ENCODE measurements at regions not wholly inside any gene's neighbourhood (a gene's known extent, or its start where the extent isn't known, plus 50 kb on each side); places are given as distances from the start of the nearest gene placed in this dataset.
"Not testable (repeated sequence)": the region's sequence is repeated elsewhere in the genome, so short reads cannot be mapped to it uniquely, and the experiment has no call there.

DNA sequence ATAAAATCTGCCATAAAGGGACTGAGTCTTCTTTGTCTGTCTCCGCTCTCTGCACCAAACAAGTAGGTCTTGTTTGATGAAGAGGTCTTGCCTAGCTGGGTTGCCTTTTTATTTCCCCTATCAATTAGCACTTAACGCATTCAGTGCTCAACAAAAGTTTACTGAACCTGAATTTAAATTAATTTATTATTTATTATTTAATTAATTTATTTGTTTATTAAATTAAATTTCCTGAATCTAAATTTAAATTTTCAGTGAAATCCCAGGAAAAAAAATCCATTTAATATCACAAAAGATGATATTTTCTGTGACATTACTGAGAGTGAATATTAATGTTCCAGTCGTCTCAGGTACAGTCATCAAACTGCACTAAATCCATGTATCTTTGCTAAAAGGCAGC, 164.9 kb upstream of the AGTR1 start:
- DNase-seq = no peak

DNA sequence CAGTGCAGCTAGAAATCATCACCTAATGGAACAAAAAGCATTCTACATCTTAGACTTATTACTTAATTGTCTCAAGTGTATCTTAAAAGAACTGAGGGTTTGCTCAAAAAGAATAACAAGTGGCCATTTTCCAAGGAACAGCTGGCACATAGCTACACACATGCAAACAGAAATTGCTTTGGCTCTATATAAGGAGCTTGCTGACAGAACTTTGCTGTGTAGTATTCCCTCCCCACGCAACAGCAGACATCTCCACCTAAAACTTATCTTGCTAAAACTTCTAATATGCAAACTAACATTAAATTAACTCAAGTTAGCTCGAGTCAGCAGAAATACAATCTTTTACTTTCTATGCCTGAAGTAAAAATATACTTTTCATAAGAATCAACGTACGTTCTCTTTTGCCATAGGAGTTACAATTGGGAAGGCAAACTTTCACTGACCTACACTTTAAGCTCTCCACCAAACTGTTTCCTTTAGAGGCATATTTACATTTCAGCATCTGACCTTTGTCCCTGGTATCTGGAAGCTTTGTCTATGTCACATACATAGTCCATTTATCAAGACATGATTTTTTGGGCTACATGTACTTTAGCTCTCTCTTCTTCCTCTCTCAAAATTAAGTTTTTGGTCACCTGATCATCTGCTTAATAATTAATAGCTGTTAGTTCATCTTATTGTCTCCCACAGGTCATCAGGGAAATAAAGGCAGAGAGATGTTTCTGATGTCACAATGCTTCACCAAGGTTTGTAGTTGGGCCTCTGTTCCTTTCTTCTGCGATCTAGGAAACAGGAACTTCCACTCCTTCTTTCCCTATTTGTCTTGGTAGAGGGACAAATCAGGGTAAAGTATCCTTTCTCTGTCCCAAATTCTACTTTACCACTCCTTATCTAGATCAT, 163.4 kb upstream of the AGTR1 start:
- no peak for DNase-seq

DNA sequence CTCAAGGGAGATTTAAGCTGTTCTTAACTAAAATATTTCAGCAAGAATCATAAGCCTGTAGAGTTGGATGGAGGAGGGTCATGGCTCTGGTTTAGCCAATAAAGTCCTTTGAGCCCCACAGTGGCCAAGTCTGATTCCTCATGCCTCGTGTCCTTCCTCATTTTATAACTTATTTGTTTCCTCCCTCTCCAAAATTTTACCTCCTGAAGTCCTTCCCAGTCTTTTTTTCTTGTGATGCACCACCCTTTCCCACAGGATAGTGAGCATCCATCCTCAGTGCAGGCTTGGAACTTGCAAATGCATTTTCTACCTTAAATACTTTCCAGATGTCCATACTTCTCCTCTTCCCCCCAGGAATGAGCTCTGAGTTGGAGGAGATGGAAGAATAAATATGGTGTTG, 162.7 kb upstream of the AGTR1 start:
- no peak for DNase-seq

DNA sequence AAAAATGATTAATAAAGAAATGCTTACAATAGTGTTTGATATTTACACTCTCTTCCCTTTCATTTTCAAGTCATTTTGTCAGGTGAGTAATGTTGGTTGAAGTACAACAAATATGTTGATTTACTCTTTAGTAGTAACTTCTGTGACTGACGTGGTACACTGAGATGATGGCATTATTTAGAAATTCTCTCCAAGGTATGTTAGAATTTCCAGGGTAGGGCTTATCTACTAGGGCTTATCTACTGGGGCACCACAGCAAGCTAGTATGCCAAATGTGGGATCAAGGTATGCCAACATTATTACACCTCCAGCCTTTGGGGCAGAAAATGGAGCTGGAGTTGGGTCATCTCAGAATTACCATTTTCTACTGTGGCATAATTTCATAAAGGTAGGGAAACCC, 157.4 kb upstream of the AGTR1 start:
- DNase-seq = no peak

DNA sequence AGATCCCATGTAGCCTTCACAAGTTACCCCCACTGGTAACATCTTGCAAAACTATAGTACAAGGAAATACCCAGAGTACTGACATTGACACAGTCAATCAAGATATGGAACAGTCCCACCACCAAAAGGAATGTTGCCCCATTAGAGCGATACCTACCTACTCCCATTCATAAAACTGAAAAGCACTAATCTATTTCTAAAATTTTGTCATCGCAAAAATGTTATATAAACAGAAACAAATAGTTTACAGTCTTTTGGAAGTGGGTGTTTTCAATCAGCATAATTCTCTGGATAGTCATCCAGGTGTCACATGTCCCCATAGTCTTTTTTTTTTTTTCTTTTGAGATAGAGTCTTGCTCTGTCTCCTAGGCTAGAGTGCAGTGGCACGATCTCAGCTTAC, 156.9 kb upstream of the AGTR1 start:
- no peak for DNase-seq

DNA sequence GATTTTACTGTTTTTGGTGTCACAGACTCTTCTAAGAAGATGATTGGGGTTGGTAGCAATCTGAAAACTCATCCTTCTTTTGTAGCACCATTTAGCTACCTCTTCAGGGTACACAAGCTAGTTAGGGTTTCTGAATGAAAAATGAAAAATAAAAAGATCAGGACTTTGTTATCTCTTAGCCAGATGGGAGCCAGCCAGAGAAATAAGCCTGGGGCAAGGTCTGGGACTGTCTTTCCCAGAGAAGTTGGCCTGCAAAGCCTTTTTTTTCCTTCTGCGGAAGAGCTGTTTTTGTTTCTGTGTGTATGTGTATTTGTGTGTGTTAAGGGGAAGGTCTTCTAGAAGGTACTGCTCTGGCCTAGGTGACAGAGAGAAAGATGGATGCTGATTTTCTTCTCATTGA, 150.7 kb upstream of the AGTR1 start:
- no peak for DNase-seq

DNA sequence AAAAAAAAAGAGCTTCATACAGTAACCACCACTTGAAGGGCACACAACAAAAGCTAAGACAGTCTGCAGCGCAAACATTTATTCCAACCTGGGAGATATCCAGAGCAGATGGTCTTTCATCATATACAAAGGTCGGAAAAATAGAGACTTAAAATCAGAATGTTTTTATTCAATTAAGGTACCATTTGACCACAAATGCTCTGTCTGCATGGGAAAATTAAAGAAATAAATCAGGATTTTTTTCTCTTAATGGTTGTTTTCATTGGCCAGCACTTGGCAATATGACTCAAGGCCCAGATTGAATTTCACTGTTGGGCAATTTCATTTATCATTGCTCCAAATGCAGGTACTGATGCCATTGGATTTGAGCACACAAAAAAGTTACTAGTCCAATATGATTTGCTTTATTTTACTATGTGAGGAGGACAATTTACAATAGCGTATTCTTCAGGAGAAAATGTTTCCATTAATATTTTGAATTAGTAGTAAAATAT, 145.9 kb upstream of the AGTR1 start:
- DNase-seq = no peak

DNA sequence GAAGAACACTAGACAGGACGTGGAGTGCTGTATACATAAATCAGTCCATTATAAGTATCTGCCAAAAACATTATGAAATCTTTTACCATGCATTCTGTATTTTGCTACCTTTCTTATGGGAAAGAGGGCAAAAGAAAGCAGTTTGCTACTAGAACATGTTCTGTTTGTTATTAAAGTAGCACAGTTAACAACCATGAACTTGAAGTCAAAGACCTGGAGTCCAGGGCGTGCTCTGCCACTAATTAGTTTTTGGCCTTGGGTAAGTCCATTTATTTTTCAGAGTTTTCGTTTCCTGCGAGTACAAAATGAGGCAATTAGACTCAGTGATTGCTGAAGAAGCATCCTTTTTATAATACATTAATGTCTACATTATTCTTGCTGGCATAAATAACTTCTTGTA, 143.3 kb upstream of the AGTR1 start:
- DNase-seq = no peak

DNA sequence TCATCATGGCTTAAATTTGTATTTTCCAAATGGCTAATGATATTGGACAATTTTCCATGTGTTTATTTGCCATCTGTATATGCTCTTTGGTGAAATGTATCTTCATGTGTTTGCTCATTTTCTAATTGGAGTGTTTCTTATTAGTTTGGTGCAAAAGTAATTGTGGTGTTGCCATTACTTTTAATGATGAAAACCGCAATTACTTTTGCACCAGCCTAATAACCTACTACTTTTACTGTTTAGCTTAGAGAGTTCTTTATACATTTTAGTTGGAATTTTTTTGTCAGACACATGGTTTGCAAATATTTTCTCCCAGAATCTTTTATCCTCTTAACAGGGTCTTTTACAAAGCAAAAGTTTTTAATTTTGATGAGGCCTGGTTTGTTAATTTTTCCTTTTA, 141.0 kb upstream of the AGTR1 start:
- no peak for DNase-seq

DNA sequence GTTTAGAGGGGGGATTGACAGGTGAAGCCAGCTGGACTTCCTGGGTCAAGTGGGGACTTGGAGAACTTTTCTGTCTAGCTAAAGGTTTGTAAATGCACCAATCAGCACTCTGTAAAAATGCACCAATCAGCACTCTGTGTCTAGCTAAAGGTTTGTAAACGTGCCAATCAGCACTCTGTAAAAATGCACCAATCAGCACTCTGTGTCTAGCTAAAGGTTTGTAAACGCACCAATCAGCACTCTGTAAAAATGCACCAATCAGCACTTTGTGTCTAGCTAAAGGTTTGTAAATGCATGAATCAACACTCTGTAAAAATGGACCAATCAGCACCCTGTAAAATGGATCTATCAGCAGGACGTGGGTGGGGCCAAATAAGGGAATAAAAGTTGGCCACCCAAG, 120.1 kb upstream of the AGTR1 start:
- DNase-seq = not testable (repeated sequence)

DNA sequence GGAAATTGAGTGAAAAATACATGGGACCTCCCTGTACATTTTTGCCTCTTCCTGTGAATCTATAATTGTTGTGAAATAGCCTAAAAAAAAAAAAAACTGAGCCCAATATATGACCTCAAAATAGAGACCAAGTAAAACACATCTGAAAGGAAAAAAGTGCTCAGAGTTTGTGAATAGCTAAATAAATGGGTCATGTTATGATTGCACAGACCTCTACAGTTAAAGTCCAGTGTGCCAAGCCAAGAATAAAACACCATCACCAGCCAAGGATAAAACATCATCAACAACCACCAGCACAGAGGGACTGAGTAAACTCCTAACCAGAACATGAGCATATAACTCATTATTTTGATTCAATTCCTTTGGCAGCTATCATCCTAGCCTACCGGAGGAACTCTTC, 115.6 kb upstream of the AGTR1 start:
- no peak for DNase-seq

DNA sequence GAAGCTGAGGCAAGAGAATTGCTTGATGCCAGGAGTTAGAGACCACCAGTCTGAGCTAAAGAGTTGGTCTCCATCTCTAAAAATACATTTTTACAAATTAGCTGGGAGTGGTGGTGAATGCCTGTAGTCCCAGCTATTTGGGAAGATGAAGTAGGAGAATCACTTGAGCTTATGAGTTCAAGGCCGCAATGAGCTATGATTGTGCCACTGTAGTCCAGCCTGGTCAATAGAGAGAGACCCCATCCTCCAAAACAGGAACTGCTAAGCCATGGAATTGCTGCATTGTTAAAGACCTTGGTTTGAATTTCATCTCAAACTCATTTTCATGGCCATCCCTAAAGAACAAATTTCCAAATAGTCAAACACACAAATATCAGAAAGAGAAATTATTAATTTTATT, 113.9 kb upstream of the AGTR1 start:
- DNase-seq = no peak

DNA sequence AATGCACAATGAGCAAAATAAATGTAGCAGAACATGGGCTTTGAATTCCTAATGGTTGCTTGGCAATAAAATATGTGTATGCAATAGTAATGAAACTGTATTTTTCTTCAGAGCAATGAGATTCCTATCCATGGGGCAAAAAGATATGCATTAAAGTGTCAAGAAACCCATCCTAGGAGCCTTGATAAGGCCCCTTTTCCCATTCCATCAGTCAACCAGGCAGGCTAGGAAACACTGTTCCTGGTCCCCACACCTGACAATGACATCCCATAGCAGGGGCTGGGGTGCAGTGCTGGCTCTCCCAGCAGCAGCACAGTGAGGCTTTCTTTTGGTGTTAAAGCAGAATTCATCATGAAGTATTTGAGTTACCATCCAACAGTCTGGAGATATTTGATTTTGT, 113.3 kb upstream of the AGTR1 start:
- DNase-seq = no peak

DNA sequence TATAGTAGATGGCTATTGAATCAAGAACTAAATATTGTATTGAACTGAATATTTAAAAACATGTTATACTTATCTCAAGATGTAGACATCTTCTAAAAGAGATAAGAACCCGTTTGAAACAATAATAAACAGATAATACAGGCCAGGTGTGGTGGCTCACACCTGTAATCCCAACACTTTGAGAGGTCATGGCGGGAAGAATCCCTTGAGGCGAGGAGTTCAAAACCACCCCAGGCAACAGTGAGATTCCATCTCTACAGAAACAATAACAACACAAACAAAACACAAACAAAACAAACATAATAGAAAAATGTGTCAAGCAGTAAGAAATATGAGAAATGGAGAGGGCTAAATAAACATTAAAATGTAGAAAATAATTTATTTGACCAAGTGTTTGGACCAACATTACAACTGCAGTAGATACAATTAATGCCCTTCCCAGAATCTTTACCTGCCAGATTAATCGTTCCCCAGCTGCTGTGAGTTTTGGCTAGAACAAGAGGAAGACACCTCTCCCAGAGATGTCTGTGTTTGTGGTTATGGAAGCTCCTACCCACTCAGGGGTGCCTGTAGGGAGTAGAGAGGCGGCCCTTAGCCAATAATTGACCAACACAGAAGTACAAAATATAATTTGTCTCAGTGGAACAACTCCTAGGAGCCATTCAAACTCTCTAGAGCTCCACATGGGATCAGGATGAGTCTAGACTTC, 111.9 kb upstream of the AGTR1 start:
- no peak for DNase-seq

DNA sequence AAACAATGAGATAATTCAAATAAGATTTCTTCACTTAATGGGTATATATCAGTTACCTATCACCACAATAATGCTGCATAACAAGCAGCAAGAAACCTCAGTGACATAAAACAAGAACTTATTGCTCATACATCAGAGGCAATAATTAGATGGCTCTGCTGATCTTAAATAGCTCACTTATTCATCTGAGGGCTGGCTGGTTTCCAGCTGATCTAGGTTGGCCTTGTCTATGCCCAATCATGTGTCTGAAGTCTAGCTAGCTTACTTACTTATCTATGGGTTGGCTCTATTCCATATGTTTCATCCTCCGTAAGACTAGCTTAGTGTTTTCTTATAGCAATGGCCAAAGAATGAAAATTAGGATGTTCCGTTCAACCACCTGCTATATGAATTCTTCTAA, 109.4 kb upstream of the AGTR1 start:
- no peak for DNase-seq

DNA sequence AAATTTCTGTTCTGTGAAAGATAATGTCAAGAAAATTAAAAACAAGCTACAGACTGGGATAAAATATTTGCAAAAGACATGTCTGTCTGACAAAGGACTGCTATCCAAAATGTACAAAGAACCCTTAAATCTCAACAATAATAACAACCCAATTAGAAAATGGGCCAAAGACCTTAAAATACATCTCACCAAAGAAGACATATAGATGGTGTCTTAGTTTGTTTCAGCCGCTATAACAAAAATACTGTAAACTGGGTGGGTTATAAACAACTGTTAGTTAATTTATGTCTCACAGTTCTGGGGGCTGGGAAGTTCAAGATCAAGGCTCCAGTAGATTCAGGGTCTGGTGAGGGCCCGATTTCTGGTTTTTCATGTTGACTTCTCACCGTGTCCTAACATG, 106.2 kb upstream of the AGTR1 start:
- DNase-seq = no peak

DNA sequence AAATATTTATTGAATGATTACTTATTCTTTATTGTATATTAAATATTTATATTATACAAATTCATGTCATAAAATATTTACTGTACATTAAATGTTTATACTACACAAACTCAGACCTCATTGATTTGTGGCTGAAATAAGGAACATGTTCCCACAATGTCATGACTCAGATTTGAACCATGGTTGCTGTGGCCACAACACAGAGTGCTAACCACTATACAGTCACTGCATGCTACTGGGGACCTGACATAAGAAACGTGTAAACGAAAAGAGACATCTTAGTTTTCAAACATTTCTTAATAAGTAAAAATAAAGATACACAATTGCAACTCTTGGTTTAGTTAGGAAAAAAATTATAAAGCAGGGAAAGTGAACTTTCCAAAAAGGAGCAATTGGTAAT, 99.1 kb upstream of the AGTR1 start:
- DNase-seq = no peak

DNA sequence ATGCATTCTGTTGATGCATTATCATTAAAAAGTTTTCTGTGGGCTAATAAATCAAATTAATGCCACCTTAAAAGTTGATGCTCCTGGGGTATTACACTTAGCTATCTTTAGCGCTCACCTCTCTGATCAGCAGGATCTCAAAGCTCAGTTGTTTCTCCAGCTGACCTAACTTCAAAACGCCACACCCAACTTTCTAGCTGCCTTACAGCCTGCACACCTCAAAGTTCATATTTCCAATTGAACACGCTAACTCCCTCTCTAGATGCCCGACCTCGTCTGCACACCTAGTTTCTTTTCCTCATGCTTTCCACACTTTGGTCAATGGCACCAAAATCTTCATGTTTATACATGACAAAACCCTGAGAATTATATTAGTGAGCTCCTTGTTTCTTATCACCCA, 98.2 kb upstream of the AGTR1 start:
- DNase-seq = no peak

DNA sequence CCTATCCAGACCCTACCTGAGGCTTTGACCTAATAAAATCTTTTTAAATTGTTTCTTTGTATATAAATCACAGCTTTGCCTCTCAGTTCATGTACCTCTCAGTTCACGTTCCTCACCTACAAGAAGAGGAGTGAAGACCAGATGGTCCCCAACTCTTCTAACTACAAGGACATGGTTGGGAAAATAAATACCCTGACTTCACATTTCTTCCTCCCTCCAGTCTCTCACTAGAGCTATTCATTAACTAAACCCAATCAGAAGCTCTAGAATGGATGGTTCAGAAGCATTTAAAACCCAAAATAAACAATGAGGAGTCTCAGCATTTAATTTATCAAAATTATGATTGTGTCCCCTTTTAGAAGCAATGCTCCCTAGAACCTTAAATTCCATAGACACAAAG, 97.3 kb upstream of the AGTR1 start:
- no peak for DNase-seq

DNA sequence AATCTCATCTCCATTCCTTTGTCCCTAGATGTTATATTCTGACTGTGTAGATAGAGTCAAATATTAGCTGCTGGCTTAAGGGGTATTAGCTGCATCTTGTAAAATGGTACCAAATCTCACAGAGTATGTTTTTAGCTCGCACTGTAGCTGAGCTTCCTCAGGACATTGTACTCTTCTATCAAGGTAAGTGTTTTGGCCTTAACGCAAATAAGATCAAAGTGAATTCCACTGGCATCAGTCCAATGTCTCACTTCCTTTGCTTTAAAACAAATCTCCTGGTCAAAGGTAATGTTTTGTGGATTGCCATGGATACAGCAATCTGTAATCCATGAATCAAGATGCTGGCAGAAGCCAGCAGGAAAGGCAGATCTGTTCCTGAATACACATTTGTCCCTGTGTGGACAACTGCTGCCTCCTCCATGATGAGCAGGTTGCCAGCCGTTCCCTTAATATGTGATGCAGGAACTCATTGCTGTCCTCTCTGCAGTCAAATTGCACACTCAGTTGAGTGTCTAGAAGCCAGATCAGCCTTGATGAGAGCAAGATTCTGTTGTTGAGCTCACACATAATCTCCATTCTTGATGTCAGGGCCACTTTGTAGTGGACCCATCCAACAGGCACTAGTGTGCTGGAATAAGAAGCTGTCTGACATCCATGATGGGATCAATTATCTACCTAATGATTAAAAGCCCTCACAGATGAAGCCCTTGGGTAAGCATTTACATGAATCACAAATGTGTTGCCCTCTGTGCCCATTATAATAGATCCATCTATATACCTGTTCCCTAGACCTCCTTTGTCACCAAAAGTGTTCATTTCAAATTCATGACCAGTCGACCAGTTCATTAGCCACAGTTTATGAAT, 96.6 kb upstream of the AGTR1 start:
- no peak for DNase-seq

DNA sequence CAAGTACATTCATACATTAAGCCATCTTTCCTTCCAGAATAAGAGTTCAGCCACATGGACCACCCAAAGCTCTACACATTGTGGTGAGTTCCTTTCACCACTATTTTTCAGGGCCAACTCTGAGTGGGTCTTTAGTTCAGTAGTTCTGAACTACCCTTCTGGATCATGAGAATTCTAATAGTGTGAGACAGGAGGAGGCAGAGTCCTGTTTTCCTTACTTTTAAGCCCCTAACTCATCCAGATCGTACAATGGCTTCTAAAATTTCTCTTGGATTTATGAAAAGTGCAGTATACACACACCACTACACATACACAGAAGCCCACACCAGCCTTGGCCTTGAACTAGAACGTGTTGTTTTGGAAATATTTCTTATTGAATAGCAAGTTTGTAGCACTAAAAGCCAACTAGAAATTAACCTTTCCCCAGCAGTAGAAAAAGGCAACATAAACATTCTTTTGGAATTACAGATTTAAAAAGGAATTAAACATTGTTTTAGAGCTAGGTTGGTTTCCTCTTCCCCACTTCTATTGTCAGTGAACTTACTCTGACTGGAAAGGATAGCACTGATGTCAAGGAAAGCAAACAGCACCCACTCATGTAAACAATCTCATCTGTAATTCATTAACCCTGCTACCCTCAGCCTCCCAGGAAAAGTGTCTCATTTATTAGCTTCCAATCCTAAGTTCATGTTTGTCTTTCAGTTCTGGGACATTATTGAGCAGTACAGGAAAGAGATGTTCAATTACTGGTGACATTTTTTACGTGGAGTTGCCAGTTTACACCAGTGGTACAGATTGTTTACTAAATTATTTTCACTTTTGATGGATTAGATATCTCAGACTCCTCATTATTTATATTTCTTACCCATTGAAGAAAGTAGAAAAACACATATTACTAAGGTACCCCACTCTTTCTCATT, 95.7 kb upstream of the AGTR1 start:
- no peak for DNase-seq
